HepG2 (cell line): ENCODE measurements at regions not wholly inside any gene's neighbourhood (a gene's known extent, or its start where the extent isn't known, plus 50 kb on each side); places are given as distances from the start of the nearest gene placed in this dataset.

Experiments
- ATAC-seq: fragments of 200-7000 bp; cut with Tn5 transposase; 3 replicates; pipeline ENCODE4 v1.9.1; 2020; ENCODE audit warnings: mild to moderate bottlenecking, moderate library complexity
- BruUV-seq: library from RNA; stranded (reverse); fragments of 400-500 nt; replicated peaks from 2 replicates; lab custom pipeline; 2021; lab: Mats Ljungman, UMichigan
- CTCF ChIA-PET: fragments of 300-600 bp; formaldehyde crosslinking; extraction: SDS; loops from one replicate; lab custom pipeline; 2021; ENCODE audit warnings: low total read pairs, inconsistent platforms, low intra/inter-chr PET ratio; lab: Yijun Ruan, JAX
- POLR2A ChIA-PET: fragments of 350-600 bp; sonication (Branson Sonifier 250); formaldehyde crosslinking; loops from one replicate; lab custom pipeline; 2020; ENCODE audit warnings: antibody characterized with exemption, inconsistent platforms; lab: Yijun Ruan, JAX
- DNase-seq: peaks from one replicate; pipeline ENCODE4 v3.0.0-alpha.2; 2015; ENCODE audit warnings: low spot score
- FAIRE-seq: peaks from 3 replicates; lab custom pipeline; 2011; peaks lifted over from hg19 to GRCh38; lab: Jason Lieb, UNC
- H2AFZ ChIP-seq: one replicate; pipeline ENCODE4 v1.6.1; 2011; ENCODE audit warnings: low read length, inconsistent platforms
- H3K27ac ChIP-seq: fragments of 300-600 bp; 3 replicates; pipeline ENCODE4 v1.8.0; 2011; ENCODE audit warnings: mixed run types, mild to moderate bottlenecking, mixed read lengths, low read length, inconsistent platforms; ENCODE audit not compliant: insufficient read depth; ENCODE audit errors: extremely low read length
- H3K27me3 ChIP-seq, 2 experiments: fragments of 200-600 bp in 1 of 2; 2 replicates in 1 of 2; 3 replicates in 1 of 2; pipeline versions ENCODE4 v1.6.0 to v1.8.0; 2011; ENCODE audit warnings: low read length in 2 of 2, mild to moderate bottlenecking in 2 of 2, moderate library complexity in 2 of 2, inconsistent platforms in 1 of 2; ENCODE audit not compliant: insufficient read depth in 2 of 2, control insufficient read depth in 1 of 2
- H3K36me3 ChIP-seq, 2 experiments: fragments of 200-600 bp in 1 of 2; replicated peaks in 1 of 2; 2 replicates in 1 of 2; 3 replicates in 1 of 2; pipeline versions ENCODE4 v1.5.1 to v1.8.0; 2011; ENCODE audit warnings: low read length in 2 of 2, inconsistent platforms in 1 of 2; ENCODE audit not compliant: insufficient read depth in 2 of 2, control insufficient read depth in 1 of 2
- H3K4me1 ChIP-seq: 2 replicates; pipeline ENCODE4 v1.5.1; 2012; ENCODE audit warnings: low read length, inconsistent platforms; ENCODE audit not compliant: insufficient read depth
- H3K4me2 ChIP-seq: 2 replicates; pipeline ENCODE4 v1.6.0; 2011; ENCODE audit warnings: low read depth, low read length, inconsistent platforms
- H3K4me3 ChIP-seq, 3 experiments: fragments of 200-600 bp in 1 of 3; sonication (generic), shearing (Covaris generic) in 1 of 3; replicated peaks in 1 of 3; 2 replicates each; pipeline ENCODE4 v1.5.1; 2011 to 2016; ENCODE audit warnings: low read length in 3 of 3, inconsistent platforms in 2 of 3, low read depth in 2 of 3, mild to moderate bottlenecking in 2 of 3, control low read depth in 1 of 3, mixed read lengths in 1 of 3; ENCODE audit not compliant: insufficient read depth in 1 of 3
- H3K79me2 ChIP-seq: one replicate; pipeline ENCODE4 v1.6.1; 2011; ENCODE audit warnings: low read length, inconsistent platforms; ENCODE audit not compliant: insufficient read depth
- H3K9ac ChIP-seq: 2 replicates; pipeline ENCODE4 v1.6.0; 2011; ENCODE audit warnings: mild to moderate bottlenecking, low read depth, low read length, inconsistent platforms; ENCODE audit not compliant: insufficient read depth
- H3K9me3 ChIP-seq: 2 replicates; pipeline ENCODE4 v1.5.1; 2012; ENCODE audit warnings: mild to moderate bottlenecking, low read length
- H4K20me1 ChIP-seq: 2 replicates; pipeline ENCODE4 v1.6.0; 2011; ENCODE audit warnings: inconsistent platforms, mild to moderate bottlenecking, low read length, moderate library complexity; ENCODE audit not compliant: insufficient read depth
- CHD2 ChIP-seq: IDR thresholded peaks from 2 replicates; pipeline ENCODE4 v1.6.1; 2011; ENCODE audit warnings: low read depth, low read length, improper control_type of control experiment
- GFI1 ChIP-seq: sonication (generic); formaldehyde crosslinking; IDR thresholded peaks from 2 replicates; pipeline ENCODE4 v1.5.0; 2020; ENCODE audit warnings: missing genetic modification reagents, mild to moderate bottlenecking, borderline replicate concordance
- KDM6A ChIP-seq: IDR thresholded peaks from 2 replicates; pipeline ENCODE4 v1.6.1; 2016; ENCODE audit warnings: low read depth
- NONO ChIP-seq, 2 experiments: fragments of 450-650 bp in 1 of 2; sonication (generic) in 1 of 2; formaldehyde crosslinking in 1 of 2; IDR thresholded peaks in 1 of 2; conservative IDR thresholded peaks in 1 of 2; 2 replicates each; pipeline versions ENCODE4 v1.6.1 to v1.8.0; 2017 to 2022; ENCODE audit warnings: mild to moderate bottlenecking in 1 of 2, missing genetic modification reagents in 1 of 2, moderate library complexity in 1 of 2
- PHF8 ChIP-seq: sonication (generic); formaldehyde crosslinking; IDR thresholded peaks from 2 replicates; pipeline ENCODE4 v1.5.0; 2020; ENCODE audit warnings: missing genetic modification reagents
- RBFOX2 ChIP-seq: fragments of 200-400 bp; formaldehyde crosslinking; IDR thresholded peaks from 2 replicates; pipeline ENCODE4 v1.6.1; 2017; ENCODE audit warnings: low read depth, mild to moderate bottlenecking, low read length
- SMAD9 ChIP-seq: sonication (generic); formaldehyde crosslinking; IDR thresholded peaks from 2 replicates; pipeline ENCODE4 v1.5.1; 2020; ENCODE audit warnings: mild to moderate bottlenecking, missing genetic modification reagents
- TGIF2 ChIP-seq: IDR thresholded peaks from 2 replicates; pipeline ENCODE4 v1.6.1; 2016; ENCODE audit warnings: control low read depth, missing compliant biosample characterization
- ZNF256 ChIP-seq: sonication (generic); formaldehyde crosslinking; conservative IDR thresholded peaks from 2 replicates; pipeline ENCODE4 v1.4.0; 2020; ENCODE audit warnings: missing genetic modification reagents
- ZNF562 ChIP-seq: sonication (generic); formaldehyde crosslinking; IDR thresholded peaks from 2 replicates; pipeline ENCODE4 v1.8.0; 2022; ENCODE audit warnings: missing genetic modification reagents, borderline replicate concordance
- WGBS: methylation state at CpG from one replicate; pipeline ENCODE4 v1.1.6; 2017; ENCODE audit warnings: low lambda C conversion rate; 5-methylcytosine and 5-hydroxymethylcytosine counted together
- in situ Hi-C: cut with HindIII; loops from 2 replicates; pipeline ENCODE4 v1.10.0; 2017; ENCODE audit warnings: low pct_unique_long_range_greater_than_20kb; ENCODE audit not compliant: extremely low pct_ligation_motif_present
- intact Hi-C: fragments of 100-400 bp; cut with micrococcal nuclease; formaldehyde crosslinking; loops from one replicate; pipeline ENCODE4 v1.10.0; 2022; ENCODE audit not compliant: unreplicated experiment
- TF ChIP-seq, protein P1 (sequence below): sonication (generic); formaldehyde crosslinking; IDR thresholded peaks from 2 replicates; pipeline ENCODE4 v1.8.1; 2023; ENCODE audit warnings: mild to moderate bottlenecking, inconsistent platforms, moderate library complexity, missing genetic modification reagents, borderline replicate concordance
- TF ChIP-seq, protein P2 (sequence below): IDR thresholded peaks from 2 replicates; pipeline ENCODE4 v1.6.1; 2016; ENCODE audit warnings: low read depth, control low read depth
- TF ChIP-seq, protein P3 (sequence below): sonication (generic); formaldehyde crosslinking; IDR thresholded peaks from 2 replicates; pipeline ENCODE4 v1.8.0; 2022; ENCODE audit warnings: missing genetic modification reagents, mild to moderate bottlenecking, inconsistent platforms, borderline replicate concordance
- TF ChIP-seq, protein P4 (sequence below): sonication (generic); formaldehyde crosslinking; IDR thresholded peaks from 2 replicates; pipeline ENCODE4 v1.5.0; 2020; ENCODE audit warnings: missing genetic modification reagents
- TF ChIP-seq, protein P5 (sequence below): sonication (generic); formaldehyde crosslinking; IDR thresholded peaks from 2 replicates; pipeline ENCODE4 v1.5.0; 2020; ENCODE audit warnings: missing genetic modification reagents
- TF ChIP-seq, protein P6 (sequence below): sonication (generic); formaldehyde crosslinking; IDR thresholded peaks from 2 replicates; pipeline ENCODE4 v1.4.0; 2020; ENCODE audit warnings: missing genetic modification reagents, low read depth, mild to moderate bottlenecking, borderline replicate concordance

DNA sequence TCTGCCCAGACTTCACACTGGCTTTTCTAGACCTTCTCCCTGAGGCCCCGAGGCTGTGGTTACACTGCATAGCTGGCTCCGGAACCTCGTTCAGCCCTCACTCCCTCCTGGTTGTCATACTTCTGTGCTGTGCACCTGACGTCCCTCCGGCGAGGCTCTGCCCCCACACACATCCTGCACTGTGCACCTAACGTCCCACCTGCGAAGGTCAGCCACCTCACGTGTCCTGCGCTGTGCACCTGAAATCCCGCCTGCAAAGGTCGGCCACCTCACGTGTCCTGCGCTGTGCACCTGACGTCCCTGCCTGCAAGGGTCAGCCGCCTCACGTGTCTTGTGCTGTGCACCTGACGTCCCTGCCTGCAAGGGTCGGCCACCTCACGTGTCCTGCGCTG is 111.0 kb upstream of the FRMD1 start:
- Histone ChIP-seq H3K4me3 (no peak overlapping the region), H3K36me3 (no peaks in the 10 kb centered on the region), H3K79me2 (no peaks in the 10 kb centered on the region), H3K27me3 (peaks cover 2 to 19% of the 10 kb centered on the region in 2 experiments; a peak in 4 of 5 replicates), H2AFZ (no peak overlapping the region), H3K4me2 (no peak overlapping the region), H4K20me1 (no peaks in the 10 kb centered on the region), H3K4me1 (peaks cover 27% of the 10 kb centered on the region), H3K27ac (no peak overlapping the region), H3K9me3 (no peaks in the 10 kb centered on the region), H3K9ac (no peak overlapping the region)
- intact Hi-C loops = no loop called here
- POLR2A ChIA-PET = no interaction called here
- in situ Hi-C loops = loop anchor here (5.0 kb wide), 1 partner anchor 167 kb away; no protein-coding TSS in a partner anchor
- 62% methylated on average over 21 of the region's 21 CpGs for WGBS
- FAIRE-seq (no peak), ATAC-seq (no peak), DNase-seq (no peak)
- no TSS peak for BruUV-seq
- CTCF ChIA-PET = no interaction called here
- TF ChIP-seq ZNF256 (CRISPR knock-in tag) = no peak
- TF ChIP-seq, protein P1, sequence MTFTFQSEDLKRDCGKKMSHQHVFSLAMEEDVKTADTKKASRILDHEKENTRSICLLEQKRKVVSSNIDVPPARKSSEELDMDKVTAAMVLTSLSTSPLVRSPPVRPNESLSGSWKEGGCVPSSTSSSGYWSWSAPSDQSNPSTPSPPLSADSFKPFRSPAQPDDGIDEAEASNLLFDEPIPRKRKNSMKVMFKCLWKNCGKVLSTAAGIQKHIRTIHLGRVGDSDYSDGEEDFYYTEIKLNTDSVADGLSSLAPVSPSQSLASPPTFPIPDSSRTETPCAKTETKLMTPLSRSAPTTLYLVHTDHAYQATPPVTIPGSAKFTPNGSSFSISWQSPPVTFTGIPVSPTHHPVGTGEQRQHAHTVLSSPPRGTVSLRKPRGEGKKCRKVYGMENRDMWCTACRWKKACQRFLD (CRISPR knock-in tag) = no peak
- TF ChIP-seq GFI1 = no peak
- TF ChIP-seq, protein P2, sequence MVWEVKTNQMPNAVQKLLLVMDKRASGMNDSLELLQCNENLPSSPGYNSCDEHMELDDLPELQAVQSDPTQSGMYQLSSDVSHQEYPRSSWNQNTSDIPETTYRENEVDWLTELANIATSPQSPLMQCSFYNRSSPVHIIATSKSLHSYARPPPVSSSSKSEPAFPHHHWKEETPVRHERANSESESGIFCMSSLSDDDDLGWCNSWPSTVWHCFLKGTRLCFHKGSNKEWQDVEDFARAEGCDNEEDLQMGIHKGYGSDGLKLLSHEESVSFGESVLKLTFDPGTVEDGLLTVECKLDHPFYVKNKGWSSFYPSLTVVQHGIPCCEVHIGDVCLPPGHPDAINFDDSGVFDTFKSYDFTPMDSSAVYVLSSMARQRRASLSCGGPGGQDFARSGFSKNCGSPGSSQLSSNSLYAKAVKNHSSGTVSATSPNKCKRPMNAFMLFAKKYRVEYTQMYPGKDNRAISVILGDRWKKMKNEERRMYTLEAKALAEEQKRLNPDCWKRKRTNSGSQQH = no peak
- no peak for TF ChIP-seq ZNF562 (CRISPR knock-in tag)
- TF ChIP-seq, protein P3, sequence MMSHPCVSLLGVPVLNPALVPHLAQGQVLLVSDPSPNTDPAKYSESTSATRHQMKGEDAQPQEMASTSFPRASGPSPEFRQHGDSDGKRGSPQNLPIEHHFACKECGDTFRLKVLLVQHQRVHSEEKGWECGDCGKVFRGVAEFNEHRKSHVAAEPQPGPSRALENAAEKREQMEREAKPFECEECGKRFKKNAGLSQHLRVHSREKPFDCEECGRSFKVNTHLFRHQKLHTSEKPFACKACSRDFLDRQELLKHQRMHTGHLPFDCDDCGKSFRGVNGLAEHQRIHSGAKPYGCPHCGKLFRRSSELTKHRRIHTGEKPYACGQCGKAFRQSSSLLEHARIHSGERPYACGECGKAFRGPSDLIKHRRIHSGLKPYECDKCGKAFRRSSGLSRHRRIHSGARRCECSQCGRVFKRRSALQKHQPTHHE (CRISPR knock-in tag) = no peak
- TF ChIP-seq RBFOX2 = no peak
- no peak for TF ChIP-seq NONO (IDR thresholded peaks at IDR 0.05)
- no peak for TF ChIP-seq NONO (CRISPR knock-in tag; conservative IDR thresholded peaks at IDR 0.05)
- TF ChIP-seq CHD2 = no peak
- no peak for TF ChIP-seq KDM6A
- no peak for TF ChIP-seq PHF8 (CRISPR knock-in tag)
- no peak for TF ChIP-seq SMAD9 (CRISPR knock-in tag)
- TF ChIP-seq, protein P4, sequence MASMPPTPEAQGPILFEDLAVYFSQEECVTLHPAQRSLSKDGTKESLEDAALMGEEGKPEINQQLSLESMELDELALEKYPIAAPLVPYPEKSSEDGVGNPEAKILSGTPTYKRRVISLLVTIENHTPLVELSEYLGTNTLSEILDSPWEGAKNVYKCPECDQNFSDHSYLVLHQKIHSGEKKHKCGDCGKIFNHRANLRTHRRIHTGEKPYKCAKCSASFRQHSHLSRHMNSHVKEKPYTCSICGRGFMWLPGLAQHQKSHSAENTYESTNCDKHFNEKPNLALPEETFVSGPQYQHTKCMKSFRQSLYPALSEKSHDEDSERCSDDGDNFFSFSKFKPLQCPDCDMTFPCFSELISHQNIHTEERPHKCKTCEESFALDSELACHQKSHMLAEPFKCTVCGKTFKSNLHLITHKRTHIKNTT (CRISPR knock-in tag) = no peak
- TF ChIP-seq, protein P5, sequence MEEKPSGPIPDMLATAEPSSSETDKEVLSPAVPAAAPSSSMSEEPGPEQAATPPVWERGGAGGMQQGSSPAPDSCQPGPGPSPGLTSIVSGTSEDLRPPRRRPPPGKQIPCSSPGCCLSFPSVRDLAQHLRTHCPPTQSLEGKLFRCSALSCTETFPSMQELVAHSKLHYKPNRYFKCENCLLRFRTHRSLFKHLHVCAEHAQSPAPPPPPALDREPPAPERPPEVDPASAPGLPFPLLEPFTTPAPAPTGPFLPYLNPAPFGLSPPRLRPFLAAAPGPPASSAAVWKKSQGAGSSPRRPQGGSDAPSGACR (CRISPR knock-in tag) = no peak
- TF ChIP-seq, protein P6, sequence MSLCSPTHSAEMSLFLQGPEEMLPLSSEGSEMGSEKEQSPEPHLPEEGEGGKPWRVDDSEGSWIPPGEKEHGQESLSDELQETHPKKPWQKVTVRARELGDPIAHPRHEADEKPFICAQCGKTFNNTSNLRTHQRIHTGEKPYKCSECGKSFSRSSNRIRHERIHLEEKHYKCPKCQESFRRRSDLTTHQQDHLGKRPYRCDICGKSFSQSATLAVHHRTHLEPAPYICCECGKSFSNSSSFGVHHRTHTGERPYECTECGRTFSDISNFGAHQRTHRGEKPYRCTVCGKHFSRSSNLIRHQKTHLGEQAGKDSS (CRISPR knock-in tag) = no peak
- no peak for TF ChIP-seq TGIF2 (CRISPR knock-in tag)
